MCF 10A (cell line): ENCODE measurements at regions not wholly inside any gene's neighbourhood (a gene's known extent, or its start where the extent isn't known, plus 50 kb on each side); places are given as distances from the start of the nearest gene placed in this dataset.

ENCODE experiments used
- BruUV-seq: library from RNA; stranded (reverse); fragments of 400-500 nt; replicated peaks from 2 replicates; lab custom pipeline; 2021; lab: Mats Ljungman, UMichigan
- CTCF ChIA-PET: fragments of 300-600 bp; sonication (Branson Sonifier 250); formaldehyde crosslinking; extraction: SDS; loops from one replicate; lab custom pipeline; 2021; ENCODE audit warnings: antibody characterized with exemption, inconsistent platforms; lab: Yijun Ruan, JAX
- POLR2A ChIA-PET: fragments of 300-600, 350-650 bp; sonication (Branson Sonifier 250); formaldehyde crosslinking; extraction: SDS; loops from one replicate; lab custom pipeline; 2020; ENCODE audit warnings: antibody characterized with exemption, inconsistent platforms; lab: Yijun Ruan, JAX
- DNase-seq: peaks from one replicate; pipeline ENCODE4 v3.0.0-alpha.2; 2018; ENCODE audit not compliant: unreplicated experiment
- H3K27ac Mint-ChIP-seq: one replicate; pipeline ENCODE4 v1.8.0; 2022; ENCODE audit warnings: mild to moderate bottlenecking, low read depth, mixed read lengths; ENCODE audit not compliant: unreplicated experiment
- H3K27me3 Mint-ChIP-seq: one replicate; pipeline ENCODE4 v1.8.0; 2022; ENCODE audit warnings: mixed read lengths; ENCODE audit not compliant: insufficient read depth, unreplicated experiment
- H3K36me3 Mint-ChIP-seq: one replicate; pipeline ENCODE4 v1.8.0; 2022; ENCODE audit warnings: mild to moderate bottlenecking, moderate library complexity, mixed read lengths; ENCODE audit not compliant: insufficient read depth, unreplicated experiment
- H3K4me1 Mint-ChIP-seq: one replicate; pipeline ENCODE4 v1.8.0; 2022; ENCODE audit warnings: mixed read lengths; ENCODE audit not compliant: insufficient read depth, unreplicated experiment
- H3K4me3 Mint-ChIP-seq: one replicate; pipeline ENCODE4 v1.8.0; 2022; ENCODE audit warnings: mild to moderate bottlenecking, moderate library complexity, mixed read lengths; ENCODE audit not compliant: unreplicated experiment
- H3K9me3 Mint-ChIP-seq: one replicate; pipeline ENCODE4 v1.8.0; 2022; ENCODE audit warnings: mixed read lengths; ENCODE audit not compliant: unreplicated experiment
- CTCF ChIP-seq: fragments of 200-600 bp; IDR thresholded peaks from one replicate; pipeline ENCODE4 v1.8.0; 2022; ENCODE audit warnings: antibody characterized with exemption, mild to moderate bottlenecking; ENCODE audit not compliant: unreplicated experiment
- intact Hi-C: fragments of 100-400 bp; cut with micrococcal nuclease; formaldehyde crosslinking; loops from 2 replicates; pipeline ENCODE4 v1.14.1; 2022

GRCh38 chr18:25866331-25866730, 224.1 kb downstream of the SS18 start:
- intact Hi-C loops, result no loop called here
- no TSS peak for BruUV-seq
- H3K4me3 Mint-ChIP-seq, result no peak overlapping the region
- no peaks in the 10 kb centered on the region for H3K4me1 Mint-ChIP-seq
- no peak for DNase-seq
- ChIA-PET POLR2A (interaction anchor here (0.7 kb wide), 1 partner anchor 118 kb away, joined by 3 read pairs; no protein-coding TSS in a partner anchor), CTCF (interaction anchor here (0.8 to 1.0 kb wide), 2 partner anchors 28 to 29 kb away, joined by 3 to 4 read pairs; no protein-coding TSS in a partner anchor)
- H3K9me3 Mint-ChIP-seq, result no peaks in the 10 kb centered on the region
- no peaks in the 10 kb centered on the region for H3K36me3 Mint-ChIP-seq
- TF ChIP-seq CTCF, result no peak
- no peak overlapping the region for H3K27ac Mint-ChIP-seq
- H3K27me3 Mint-ChIP-seq, result no peaks in the 10 kb centered on the region

GRCh38 chr18:25862881-25863600, 227.4 kb downstream of the SS18 start:
- H3K4me1 Mint-ChIP-seq, result no peaks in the 10 kb centered on the region
- intact Hi-C loops, result no loop called here
- TF ChIP-seq CTCF, result no peak
- ChIA-PET POLR2A (no interaction called here), CTCF (no interaction called here)
- H3K9me3 Mint-ChIP-seq, result no peaks in the 10 kb centered on the region
- no peaks in the 10 kb centered on the region for H3K27me3 Mint-ChIP-seq
- BruUV-seq, result no TSS peak
- H3K4me3 Mint-ChIP-seq, result no peak overlapping the region
- DNase-seq, result no peak
- no peaks in the 10 kb centered on the region for H3K36me3 Mint-ChIP-seq
- no peak overlapping the region for H3K27ac Mint-ChIP-seq

- H3K27me3 Mint-ChIP-seq, result no peaks in the 10 kb centered on the region
- no TSS peak for BruUV-seq
- no peak for TF ChIP-seq CTCF
- no peaks in the 10 kb centered on the region for H3K36me3 Mint-ChIP-seq
- H3K4me3 Mint-ChIP-seq, result no peak overlapping the region
- no peak overlapping the region for H3K27ac Mint-ChIP-seq
- H3K9me3 Mint-ChIP-seq, result no peaks in the 10 kb centered on the region
- CTCF ChIA-PET, result interaction anchor here (0.5 to 1.5 kb wide), 5 partner anchors 21 to 1368 kb away, joined by 3 to 4 read pairs (median 3); no protein-coding TSS in a partner anchor
- H3K4me1 Mint-ChIP-seq, result no peaks in the 10 kb centered on the region
- POLR2A ChIA-PET, result no interaction called here
- intact Hi-C loops, result no loop called here
- DNase-seq, result no peak
These were observed 236.6 kb downstream of the SS18 start for GRCh38 chr18:25853691-25854433.

GRCh38 chr18:25843791-25844190, 246.6 kb downstream of the SS18 start:
- no peak for DNase-seq
- CTCF ChIA-PET, result no interaction called here
- H3K27ac Mint-ChIP-seq, result no peak overlapping the region
- H3K4me3 Mint-ChIP-seq, result no peak overlapping the region
- no peaks in the 10 kb centered on the region for H3K4me1 Mint-ChIP-seq
- intact Hi-C loops, result no loop called here
- H3K9me3 Mint-ChIP-seq, result no peaks in the 10 kb centered on the region
- POLR2A ChIA-PET, result no interaction called here
- no peaks in the 10 kb centered on the region for H3K36me3 Mint-ChIP-seq
- BruUV-seq, result no TSS peak
- TF ChIP-seq CTCF, result no peak
- peaks cover 12% of the 10 kb centered on the region for H3K27me3 Mint-ChIP-seq
